SKM-1 (cell line): ENCODE measurements at regions not wholly inside any gene's neighbourhood (a gene's known extent, or its start where the extent isn't known, plus 50 kb on each side); places are given as distances from the start of the nearest gene placed in this dataset.
"Not testable (repeated sequence)": the region's sequence is repeated elsewhere in the genome, so short reads cannot be mapped to it uniquely, and the experiment has no call there.

Experiments used
- DNase-seq: peaks from one replicate; lab custom pipeline; 2025; ENCODE audit not compliant: unreplicated experiment; lab: John Stamatoyannopoulos, UW

DNA sequence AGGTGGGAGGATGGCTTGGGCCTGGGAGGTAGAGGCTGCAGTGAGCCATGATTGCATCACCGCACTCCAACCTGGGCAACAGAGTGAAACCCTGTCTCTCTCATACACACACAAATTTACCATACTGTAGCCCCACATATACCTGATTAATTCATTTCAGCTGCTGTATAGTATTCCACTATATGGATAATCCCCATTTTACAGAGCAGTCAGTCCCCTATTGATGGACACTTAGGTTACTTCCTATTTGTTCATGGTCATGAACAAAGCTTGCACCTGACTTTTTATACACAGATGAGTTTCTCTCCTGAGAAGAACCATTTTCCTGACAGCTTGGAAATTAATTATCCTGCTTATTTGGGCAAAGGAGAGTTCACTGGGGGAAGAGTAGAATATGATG, 59.2 kb downstream of the EMX2 start:
- DNase-seq: no peak

DNA sequence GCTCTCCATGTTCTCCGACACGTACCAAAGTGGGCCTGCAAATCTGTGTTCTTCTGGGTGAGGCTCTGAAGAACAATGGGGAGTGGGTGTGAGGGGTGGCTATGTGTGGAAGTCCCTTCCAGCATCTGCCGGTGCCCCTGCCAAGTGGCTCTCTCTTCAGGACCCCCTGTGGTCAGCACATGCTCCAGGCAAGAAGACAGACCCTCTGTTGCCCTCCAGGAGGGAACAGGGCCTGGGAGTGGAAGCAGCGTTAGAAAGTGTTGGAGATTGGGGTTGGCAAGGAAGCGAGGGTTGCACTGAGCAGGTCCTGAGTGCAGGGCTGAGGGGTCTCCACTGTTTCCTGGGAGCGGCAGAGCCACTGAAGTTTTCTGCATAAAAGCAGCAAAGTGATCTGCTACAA, 60.5 kb downstream of the EMX2 start:
- DNase-seq: no peak

DNA sequence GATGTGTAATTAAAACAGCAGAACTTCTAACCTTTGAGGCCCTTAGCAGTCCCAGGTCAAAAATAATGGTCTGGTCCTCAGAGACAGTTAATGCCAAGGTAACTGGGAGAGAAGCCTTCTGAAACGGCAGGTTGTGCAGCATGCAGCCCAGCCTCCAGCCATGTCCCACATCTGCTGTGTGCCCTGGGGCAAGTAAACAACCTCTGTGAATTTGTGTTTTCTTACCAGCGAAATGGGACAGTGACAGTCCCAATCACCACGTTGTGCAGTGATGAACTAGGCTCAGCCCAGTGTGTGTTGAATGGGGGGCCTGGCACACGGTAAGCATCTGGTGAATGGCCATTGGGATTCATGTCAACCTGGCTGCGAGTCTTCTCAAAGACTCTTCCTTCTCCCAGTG, 61.2 kb downstream of the EMX2 start:
- no peak for DNase-seq

DNA sequence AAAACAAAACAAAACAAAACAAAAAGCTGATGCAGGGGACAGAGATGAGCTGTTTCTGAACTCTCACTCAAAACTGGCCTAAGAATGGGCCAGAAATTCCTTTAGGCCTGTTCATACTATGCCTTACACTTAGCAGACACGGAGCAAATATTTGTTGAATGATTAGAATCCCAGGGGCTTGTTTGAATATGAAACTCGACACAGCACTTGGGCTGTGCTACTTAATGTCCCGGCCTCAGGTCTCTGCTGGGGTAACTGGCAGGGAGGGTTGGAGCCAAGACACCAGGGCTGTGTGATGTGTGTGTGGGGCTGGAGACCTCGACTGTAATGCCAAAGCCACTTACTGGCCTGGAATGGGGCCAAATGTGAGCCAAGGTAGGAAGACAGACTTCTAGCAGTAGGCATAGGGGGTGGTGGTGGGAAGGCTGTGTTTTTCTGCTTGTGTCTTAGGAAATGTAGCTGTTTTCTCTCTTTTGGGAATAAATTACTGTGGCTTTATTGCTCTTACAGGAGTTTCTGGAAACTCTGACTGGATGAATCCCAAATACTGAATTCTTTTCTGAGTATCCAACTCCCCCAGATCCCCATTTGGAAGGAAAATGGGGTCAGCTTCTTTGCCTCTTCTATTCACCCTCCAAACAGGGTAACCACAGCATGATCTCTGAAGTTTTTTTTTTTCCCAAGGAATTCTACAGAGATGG, 66.7 kb downstream of the EMX2 start:
- DNase-seq: no peak

DNA sequence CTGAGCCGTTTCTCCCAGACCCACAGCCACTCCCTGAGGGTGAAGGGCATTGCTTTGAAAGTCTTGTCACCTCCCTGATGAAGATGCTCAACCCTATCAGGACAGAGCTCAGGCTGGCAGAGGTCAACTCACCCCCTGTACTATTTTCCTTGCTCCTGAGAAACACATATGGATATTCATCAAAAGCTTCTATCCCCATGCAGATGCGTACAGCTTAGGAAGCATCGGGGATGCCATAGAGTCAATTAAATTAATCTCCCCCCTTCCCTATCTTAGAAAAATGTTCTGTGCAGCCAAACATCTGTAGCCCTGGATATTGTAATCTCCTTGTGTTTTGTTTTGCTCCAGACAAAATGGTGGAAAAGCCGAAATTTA, 67.2 kb downstream of the EMX2 start:
- DNase-seq: no peak

DNA sequence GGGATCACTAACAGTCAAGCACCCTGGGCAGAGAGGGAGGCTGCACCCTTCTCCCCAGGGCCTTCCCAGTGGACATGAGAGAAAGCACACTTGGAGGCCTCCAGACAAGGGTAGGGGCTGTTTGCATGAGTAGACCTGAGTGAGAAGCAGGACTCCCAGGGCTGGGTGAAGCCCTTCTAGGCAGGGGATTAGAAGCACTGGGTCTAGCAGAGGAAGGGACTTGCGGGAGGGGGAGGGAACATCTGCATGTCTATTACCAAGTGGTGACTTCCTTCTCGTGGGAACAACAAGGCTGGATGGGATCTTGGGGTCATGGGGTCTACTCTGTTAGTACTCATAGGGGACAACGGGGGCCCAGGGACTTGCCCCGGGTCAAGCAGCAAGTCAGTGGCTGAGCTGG, 67.8 kb downstream of the EMX2 start:
- DNase-seq: no peak

DNA sequence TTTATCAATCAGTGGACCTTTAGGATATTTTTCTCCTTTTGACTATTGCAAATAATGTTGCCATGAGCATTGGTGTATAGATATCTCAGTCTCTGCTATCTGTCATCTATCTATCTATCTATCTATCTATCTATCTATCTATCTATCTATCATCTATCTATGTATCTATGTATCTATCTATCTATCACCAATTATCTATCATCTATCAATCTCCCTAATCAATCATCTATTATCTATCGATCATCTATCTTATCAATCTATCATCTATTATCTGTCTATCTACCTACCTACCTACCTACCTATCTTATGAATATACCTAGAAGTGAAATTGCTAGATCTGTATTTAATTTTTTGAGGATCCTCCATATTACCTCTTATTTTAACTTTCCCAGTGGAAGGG, 69.6 kb downstream of the EMX2 start:
- no peak for DNase-seq

DNA sequence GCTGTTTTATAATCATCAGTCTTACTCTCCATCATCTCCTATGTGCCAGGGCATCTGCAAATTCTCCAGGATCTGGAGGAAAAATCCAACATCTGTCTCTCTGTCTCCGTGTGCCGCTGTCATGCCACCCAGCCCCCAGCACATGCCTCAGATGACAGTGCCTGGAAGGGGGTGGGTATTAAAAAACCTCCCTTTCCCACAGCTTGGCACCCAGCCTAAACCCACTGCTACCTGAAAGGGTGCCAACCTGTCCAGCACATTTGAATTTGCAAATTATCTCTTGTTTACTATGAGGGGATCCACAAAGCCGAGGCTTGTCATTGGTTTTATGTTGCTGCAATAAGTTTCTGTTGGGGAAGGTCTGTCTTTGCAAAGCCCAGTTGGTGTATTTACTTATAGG, 73.1 kb downstream of the EMX2 start:
- DNase-seq: no peak

DNA sequence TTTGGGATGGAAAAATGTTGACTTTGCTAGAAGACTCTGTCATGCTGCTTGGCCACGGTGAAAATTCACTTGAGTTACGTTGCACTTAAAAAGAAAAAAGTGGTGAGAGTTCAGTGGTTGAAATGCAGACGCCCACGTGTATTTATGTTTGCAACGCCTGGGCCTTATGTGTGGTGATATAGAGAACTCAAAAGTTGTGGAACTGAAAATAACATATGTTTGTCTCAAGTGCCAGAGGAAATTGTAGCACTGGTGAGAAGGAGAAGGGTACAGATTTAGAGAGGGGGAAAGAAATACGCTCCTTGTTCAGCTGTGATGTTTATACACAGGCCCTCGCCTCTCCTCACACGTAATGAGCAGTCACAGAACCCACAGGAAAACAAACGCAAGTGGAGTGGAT, 73.6 kb downstream of the EMX2 start:
- DNase-seq: no peak

DNA sequence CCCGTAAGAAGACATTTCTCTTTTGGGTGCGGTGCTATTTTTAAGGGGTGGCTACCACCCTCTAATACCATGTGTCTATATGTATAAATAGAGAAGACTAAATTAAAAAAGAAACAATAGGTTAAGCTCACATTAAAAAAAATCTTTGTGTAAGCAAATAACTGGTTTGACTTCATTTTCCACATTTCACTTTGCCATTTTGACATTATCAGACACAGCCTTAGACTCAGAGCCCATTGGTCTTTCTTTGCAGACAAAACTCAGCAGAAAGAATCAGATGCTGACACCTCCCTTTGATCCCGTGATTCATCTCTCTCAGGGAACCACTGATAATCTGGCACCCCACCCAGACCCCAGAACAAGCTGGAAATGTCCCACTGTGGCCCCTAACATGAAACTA, 74.5 kb downstream of the EMX2 start:
- DNase-seq: no peak

DNA sequence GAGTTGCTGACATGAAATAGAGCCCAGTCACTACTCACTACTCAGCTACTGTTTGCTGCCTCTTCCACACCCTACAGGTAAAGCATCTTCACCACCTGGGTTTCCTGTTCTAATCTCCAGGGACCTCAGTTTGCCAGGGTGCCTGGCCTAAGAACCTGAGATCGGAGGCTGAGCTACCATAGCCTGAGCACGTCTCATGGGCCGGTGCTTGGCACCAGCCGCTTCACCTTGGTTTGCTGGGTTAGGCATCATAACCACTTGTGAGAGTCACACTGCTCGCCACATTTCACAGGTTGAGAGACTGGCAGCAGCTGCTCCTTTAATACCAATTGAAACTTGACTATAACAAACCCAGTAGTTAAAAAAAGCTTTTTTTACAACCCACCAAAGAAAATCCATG, 75.1 kb downstream of the EMX2 start:
- no peak for DNase-seq

DNA sequence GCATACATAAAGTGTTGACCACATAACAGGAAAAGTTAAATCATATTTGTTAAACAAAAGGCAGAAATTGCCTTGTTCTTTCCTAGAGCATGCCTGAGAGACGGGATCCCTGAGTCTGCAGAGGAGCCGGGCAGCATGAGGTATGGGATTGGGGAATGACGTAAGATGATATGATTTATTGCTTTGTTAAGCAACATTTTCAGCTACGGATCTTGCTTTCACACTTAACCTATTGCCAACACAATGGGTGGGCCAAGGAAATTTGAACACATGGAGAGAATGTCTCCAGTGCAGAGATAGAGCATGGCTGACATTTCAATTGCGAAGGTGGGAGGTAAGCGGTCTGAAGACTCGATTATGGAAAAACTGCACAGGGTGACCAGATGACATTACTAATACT, 76.7 kb downstream of the EMX2 start:
- no peak for DNase-seq

DNA sequence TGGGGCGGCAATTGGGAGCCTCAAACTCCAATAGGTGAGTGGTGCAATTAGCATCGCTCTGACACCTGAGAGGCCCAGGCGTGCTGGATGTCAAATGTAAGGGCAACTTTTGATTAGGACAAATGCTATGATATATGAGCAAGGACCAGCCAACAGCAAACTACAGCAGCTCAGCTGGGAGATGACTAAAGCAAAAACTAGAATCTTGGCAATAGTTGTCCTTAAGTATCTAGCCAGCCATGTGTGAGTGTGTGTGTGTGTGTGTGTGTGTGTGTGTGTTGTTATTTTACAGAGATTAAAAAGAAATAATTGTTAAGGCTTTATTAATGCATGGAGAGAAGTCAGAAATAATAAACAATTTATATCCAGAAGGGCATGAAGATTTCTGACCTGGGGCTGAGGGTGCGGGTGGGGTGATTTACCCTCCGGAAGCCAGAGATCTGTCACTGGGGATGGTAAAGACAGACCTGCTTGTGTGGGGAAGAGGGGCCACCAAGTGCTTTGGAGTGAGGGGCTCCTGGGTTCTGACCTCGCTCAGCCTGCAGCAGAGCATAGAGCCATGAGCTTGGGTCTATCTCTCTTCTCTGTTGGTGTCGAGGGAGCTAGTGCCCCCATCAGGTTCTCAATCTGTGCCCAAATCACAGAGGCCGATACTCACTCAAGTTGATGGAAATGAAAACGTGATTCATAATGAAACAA, 77.3 kb downstream of the EMX2 start:
- no peak for DNase-seq

DNA sequence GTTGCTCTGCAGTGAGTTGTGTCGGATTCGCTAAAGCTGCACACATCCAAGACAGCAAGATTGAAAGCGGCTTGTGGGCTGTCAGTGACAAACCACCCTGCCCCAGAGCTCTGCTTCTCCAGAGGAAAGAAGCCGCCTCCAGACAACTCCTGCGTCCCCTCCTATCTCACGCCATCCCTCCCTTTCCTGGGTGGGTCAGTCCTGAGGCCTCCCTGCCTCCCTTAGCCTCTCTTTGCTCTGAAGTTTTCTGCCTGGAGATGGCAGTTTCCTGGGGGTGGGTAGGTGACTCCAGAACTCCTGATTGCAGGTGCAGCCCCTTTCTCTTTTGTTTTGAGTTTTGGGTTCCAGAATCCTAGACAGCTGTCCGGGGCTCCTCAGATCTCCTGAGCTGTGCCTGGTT, 78.7 kb downstream of the EMX2 start:
- no peak for DNase-seq

DNA sequence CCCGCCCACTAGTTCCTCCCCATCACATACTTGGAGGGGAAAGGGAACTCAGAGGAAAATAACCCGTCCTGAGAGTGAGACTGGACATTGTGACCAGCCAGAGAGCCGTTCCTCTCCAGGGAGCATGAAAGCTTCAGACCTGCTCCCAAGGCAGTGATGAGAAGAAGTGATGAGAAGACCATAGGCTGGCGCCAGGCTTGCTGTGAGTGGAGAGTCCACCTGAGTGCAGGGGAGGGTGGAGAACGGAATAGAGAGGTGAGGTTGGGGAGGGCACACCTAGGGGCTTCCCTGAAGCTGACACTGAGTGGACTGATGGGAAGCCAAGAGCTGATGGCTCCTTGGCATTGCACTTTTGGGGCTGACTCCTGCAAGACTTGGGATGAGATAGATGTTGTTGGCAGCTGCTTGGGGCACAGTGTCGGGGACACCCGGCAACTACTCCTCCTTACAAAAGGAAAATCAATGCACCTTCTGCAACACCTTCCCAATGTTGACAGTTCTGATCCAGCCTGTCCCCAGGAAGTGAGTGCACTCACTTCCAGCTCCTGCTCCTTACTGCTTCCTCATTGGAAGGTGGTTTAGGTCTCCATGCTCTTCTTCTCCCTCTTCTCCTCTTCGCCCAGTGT, 79.4 kb downstream of the EMX2 start:
- no peak for DNase-seq

DNA sequence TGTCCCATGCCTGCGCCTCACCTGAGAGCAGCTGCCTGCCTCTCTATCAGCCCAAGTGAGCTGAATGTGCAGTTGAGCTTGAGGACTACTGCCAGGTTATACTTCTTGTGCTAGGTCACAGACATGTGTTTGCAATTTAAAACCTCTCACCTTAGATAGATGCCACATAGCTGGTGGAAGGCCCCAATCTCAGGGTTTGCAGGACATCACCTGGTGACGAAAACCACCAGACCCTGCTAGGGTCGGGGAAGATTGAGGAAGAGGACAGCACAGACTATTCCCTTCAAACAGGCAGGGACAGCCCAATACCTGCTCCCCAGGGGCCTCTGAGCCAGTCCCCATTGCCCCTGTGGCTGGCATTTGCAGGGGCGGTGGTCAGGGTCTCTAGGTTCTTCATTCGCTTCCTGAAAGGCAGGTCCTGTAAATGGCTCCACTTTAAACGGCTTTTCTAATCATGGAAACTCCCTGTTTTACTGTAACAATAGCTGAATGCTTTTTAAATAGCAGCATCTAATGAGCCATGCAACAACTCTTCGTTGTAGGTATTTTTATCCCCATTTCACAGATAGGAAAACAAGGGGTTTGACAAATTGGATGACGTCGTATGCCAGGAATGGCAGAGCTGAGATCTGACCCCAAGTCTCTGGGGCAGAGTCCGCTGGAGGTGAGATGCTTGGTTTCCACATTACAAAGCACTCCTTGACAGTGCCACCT, 80.1 kb downstream of the EMX2 start:
- DNase-seq: no peak

DNA sequence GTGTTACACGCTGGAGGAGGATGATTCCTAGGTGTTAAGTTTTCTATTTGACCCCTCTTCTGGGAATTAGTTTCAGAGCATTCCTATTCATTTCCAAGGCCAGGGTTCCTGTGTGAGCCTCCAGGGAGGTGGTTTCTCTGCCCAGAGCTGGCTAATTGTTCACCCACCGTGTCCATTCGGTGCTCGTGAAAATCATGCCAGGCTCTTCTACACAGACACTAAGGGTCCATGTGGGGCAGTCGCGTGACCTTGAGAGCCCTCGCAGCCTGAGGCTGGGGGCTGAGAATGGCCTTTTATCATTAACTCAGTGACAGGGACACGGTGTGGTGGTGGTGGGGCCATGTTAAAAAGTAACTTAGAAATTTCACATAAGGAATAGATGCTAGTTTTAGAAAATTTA, 83.7 kb downstream of the EMX2 start:
- DNase-seq: no peak

DNA sequence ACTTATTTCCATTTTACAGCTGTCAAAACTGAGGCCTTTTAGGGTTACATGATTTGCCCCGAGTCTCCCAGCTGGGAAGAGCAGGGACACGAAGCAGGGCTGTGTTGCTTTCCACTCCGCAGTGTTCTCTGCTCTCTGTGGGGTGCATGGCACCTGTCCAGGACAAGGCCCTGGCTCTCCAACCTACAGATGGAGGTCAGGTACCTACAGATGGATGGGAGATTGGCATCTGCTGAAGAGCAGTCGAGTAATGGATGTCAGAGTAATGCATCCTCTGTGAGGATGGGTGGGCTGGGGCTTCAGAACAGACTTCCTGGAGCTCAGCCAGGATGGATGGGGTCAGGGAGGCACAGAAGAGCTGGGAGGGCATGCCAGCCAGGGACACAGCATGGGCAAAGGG, 85.0 kb downstream of the EMX2 start:
- DNase-seq: no peak

DNA sequence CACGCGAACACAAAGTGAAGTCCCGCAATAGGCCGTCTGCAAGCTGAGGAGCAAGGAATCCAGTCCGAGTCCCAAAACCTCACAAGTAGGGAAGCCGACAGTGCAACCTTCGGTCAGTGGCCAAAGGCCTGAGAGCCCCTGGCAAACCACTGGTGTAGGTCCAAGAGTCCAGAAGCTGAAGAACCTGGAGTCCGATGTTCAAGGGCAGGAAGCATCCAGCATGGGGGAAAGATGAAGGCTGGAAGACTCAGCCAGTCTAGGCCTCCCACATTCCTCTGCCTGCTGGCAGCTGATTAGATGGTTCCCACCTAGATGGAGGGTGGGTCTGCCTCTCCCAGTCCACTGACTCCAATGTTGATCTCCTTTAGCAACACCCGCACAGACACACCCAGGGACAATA, 87.2 kb downstream of the EMX2 start:
- not testable (repeated sequence) for DNase-seq

DNA sequence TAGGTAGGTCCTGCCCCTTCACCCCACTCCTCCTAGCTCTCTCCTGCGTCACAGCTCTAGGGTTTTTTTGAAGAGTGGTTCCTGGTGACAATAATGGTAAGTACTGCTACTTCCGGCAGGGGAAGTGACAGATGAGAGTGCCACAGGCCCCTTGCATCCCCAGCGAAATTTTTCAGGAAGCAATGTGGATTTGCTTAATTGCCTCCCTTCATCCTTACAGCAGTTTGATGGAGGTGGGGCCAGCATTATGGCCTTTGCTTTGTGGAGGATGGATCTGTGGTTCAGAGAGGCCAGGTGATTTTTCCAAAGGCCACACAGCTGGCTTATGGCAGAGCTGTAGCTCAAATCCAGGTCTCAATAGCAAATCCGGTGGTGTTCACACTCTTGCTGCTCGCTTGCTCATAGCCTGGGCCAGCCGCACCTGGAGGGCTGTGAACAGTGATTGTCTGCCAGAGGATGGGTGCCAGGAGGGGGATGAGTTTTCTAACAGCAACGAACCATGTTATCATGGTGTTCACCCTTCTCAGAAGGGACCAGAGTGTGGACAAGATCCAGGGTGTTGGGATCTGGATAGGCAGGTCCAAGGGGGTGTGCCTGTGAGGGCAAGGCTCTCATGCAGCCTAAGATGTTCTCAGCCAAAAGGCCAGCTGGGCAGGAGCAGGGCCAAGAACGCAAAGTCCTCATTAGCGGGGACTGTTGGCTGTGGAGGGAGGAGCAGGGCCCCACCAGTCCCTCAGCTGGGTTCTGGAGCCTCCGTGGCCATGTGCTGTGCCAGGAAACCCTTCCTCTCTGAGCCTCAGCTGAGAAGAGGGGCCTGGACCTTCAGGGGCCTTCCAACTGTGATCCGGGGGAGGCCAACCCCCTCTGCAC, 89.0 kb downstream of the EMX2 start:
- no peak for DNase-seq

DNA sequence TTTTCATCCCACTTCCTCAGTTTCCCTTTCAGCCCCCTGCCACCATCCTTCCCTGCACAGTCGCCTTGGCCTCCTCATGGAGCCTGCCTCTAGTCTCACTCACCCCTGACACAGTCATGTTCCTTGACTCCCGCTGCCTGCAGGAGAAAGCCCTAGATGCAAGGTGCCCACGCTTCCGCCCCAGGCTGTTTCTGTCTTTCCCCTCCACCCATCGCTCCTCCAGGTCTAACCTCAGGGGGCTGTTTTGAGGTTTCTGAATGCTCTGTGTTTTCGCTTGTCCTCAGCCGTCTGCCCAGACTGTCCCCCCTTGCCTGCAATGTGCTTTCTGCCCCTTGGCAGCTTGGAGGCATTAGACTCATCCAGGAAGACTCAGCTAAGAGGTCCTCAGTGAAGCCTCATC, 89.9 kb downstream of the EMX2 start:
- DNase-seq: no peak
